Kidney (tissue), 13 donors: ENCODE measurements at regions not wholly inside any gene's neighbourhood (a gene's known extent, or its start where the extent isn't known, plus 50 kb on each side); places are given as distances from the start of the nearest gene placed in this dataset.

Source experiments
- DNase-seq, 5 donors: peaks; one replicate each; pipeline ENCODE4 v3.0.0-alpha.2; 2013 to 2020
- FAIRE-seq: peaks from 2 replicates; lab custom pipeline; 2012; peaks lifted over from hg19 to GRCh38; lab: Jason Lieb, UNC
- H3K27ac ChIP-seq, 2 donors: one replicate each; pipeline ENCODE4 v1.7.0; 2013; ENCODE audit warnings: low read depth in 2 of 2, low read length in 2 of 2, inconsistent platforms in 1 of 2
- H3K27me3 ChIP-seq: one replicate; pipeline ENCODE4 v1.7.1; 2013; ENCODE audit warnings: low read length, inconsistent platforms; ENCODE audit not compliant: control insufficient read depth, insufficient read depth
- H3K36me3 ChIP-seq, 3 donors: one replicate each; pipeline versions ENCODE4 v1.7.0 to v1.7.1; 2013; ENCODE audit warnings: low read length in 3 of 3, control low read depth in 1 of 3, inconsistent platforms in 1 of 3; ENCODE audit not compliant: insufficient read depth in 3 of 3, control insufficient read depth in 2 of 3
- H3K4me1 ChIP-seq, 3 donors: one replicate each; pipeline versions ENCODE4 v1.7.0 to v1.7.1; 2013; ENCODE audit warnings: low read length in 3 of 3, inconsistent platforms in 1 of 3, low read depth in 1 of 3; ENCODE audit not compliant: control insufficient read depth in 2 of 3, insufficient read depth in 2 of 3
- H3K4me3 ChIP-seq, 3 donors: one replicate each; pipeline versions ENCODE4 v1.7.0 to v1.8.1; 2013; ENCODE audit warnings: low read length in 3 of 3, control low read depth in 1 of 3, inconsistent platforms in 1 of 3
- H3K9ac ChIP-seq, 3 donors: one replicate each; pipeline versions ENCODE4 v1.7.0 to v1.7.1; 2013; ENCODE audit warnings: low read length in 3 of 3, control low read depth in 1 of 3, inconsistent platforms in 1 of 3
- H3K9me3 ChIP-seq, 3 donors: one replicate each; pipeline versions ENCODE4 v1.7.0 to v1.7.1; 2013; ENCODE audit warnings: low read length in 3 of 3, control low read depth in 1 of 3, inconsistent platforms in 1 of 3; ENCODE audit not compliant: control insufficient read depth in 2 of 3, insufficient read depth in 1 of 3
- intact Hi-C: fragments of 100-400 bp; cut with DNase I; formaldehyde crosslinking; loops from one replicate; pipeline ENCODE4 v1.11.1; 2022
- TF ChIP-seq, protein P1 (sequence below): IDR thresholded peaks from 3 replicates; pipeline ENCODE4 v1.5.1; 2012; ENCODE audit warnings: mild to moderate bottlenecking, moderate library complexity, borderline replicate concordance; ENCODE audit not compliant: insufficient read depth; ENCODE audit errors: extremely low read depth
- donor health status: control.
- donor health status: control.
- donor health status: control.
- donor health status: control.
- donor health status: control.
- donor health status: DM: yes; HTN: yes; CAD: no.
- donor health status: Normal renal cell carcinoma (clear cell type).

- no peak overlapping the region for H3K27ac ChIP-seq
- TF ChIP-seq, protein P1, sequence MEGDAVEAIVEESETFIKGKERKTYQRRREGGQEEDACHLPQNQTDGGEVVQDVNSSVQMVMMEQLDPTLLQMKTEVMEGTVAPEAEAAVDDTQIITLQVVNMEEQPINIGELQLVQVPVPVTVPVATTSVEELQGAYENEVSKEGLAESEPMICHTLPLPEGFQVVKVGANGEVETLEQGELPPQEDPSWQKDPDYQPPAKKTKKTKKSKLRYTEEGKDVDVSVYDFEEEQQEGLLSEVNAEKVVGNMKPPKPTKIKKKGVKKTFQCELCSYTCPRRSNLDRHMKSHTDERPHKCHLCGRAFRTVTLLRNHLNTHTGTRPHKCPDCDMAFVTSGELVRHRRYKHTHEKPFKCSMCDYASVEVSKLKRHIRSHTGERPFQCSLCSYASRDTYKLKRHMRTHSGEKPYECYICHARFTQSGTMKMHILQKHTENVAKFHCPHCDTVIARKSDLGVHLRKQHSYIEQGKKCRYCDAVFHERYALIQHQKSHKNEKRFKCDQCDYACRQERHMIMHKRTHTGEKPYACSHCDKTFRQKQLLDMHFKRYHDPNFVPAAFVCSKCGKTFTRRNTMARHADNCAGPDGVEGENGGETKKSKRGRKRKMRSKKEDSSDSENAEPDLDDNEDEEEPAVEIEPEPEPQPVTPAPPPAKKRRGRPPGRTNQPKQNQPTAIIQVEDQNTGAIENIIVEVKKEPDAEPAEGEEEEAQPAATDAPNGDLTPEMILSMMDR, result no peak
- H3K4me1 ChIP-seq, result no peaks in the 10 kb centered on the region
- H3K27me3 ChIP-seq, result no peaks in the 10 kb centered on the region
- no peak for FAIRE-seq
- H3K4me3 ChIP-seq, result no peak overlapping the region
- no peak overlapping the region for H3K9ac ChIP-seq
- H3K36me3 ChIP-seq, result no peaks in the 10 kb centered on the region
- peaks cover 0 to 3% (median 0%) of the 10 kb centered on the region in 3 donors for H3K9me3 ChIP-seq
- no peak for DNase-seq
- intact Hi-C loops, result no loop called here
Measured at GRCh38 chrX:19190902-19191301, 68.6 kb upstream of the ADGRG2 start.

GRCh38 chrX:19193565-19193964 is 71.3 kb upstream of the ADGRG2 start:
- TF ChIP-seq, protein P1, result no peak
- H3K27ac ChIP-seq, result no peak overlapping the region
- FAIRE-seq (no peak), DNase-seq (peak in 1 of 5 donors; percentile 17)
- H3K4me1 ChIP-seq, result no peaks in the 10 kb centered on the region
- no peak overlapping the region for H3K9ac ChIP-seq
- H3K36me3 ChIP-seq, result no peaks in the 10 kb centered on the region
- H3K4me3 ChIP-seq, result no peak overlapping the region
- H3K9me3 ChIP-seq, result peaks cover 0 to 3% (median 0%) of the 10 kb centered on the region in 3 donors
- no peaks in the 10 kb centered on the region for H3K27me3 ChIP-seq
- intact Hi-C loops, result no loop called here

DNA sequence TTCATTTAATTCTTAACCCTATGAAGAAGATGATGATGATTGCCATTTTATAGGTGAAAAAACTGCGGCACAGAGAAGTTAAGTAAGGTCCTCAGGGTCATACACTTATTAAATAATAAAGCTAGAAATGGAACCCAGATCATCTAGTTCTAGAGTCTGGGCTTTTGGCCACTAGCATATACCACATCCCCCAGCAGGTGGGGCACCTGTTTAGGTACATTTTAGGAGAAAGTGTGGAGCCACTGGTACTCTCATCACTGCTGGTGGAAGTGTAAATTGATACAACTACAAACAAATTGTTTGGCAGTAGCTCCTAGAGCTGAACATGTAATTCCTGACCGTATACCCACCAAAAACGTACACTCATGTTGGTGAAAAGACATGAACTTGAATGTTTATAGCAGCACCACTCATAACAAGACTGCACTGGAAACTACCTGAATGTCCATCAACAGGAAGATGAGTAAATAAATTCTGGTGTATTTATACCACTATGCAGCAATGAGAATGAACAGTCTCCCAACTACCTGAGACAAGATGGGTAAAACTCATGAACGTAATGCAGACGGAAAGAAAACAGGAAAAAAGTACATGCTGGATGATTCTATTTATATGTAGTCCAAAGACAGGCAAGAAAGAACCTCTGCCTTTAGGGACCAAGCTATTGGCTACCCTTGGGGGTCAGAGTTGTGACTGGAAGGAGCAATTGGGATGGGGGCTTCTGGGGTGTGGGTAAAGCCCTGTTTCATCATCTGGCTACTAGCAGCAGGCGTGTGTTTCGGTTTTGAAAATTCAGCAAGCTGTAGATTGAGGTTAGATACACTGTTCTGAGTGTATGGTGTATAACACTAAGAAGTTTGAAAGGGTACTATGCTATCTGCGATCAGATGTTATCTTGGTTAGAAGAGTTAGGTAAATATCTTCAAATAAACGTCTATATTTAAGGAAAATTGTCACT is 72.3 kb upstream of the ADGRG2 start:
- TF ChIP-seq, protein P1, result no peak
- Histone ChIP-seq H3K36me3 (no peaks in the 10 kb centered on the region), H3K9me3 (peaks cover 0 to 3% (median 0%) of the 10 kb centered on the region in 3 donors), H3K9ac (no peak overlapping the region), H3K27ac (no peak overlapping the region), H3K27me3 (no peaks in the 10 kb centered on the region), H3K4me1 (no peaks in the 10 kb centered on the region), H3K4me3 (no peak overlapping the region)
- FAIRE-seq (no peak), DNase-seq (no peak)
- intact Hi-C loops, result no loop called here
